Neural progenitor cell (in vitro differentiated cells): ENCODE measurements at regions not wholly inside any gene's neighbourhood (a gene's known extent, or its start where the extent isn't known, plus 50 kb on each side); places are given as distances from the start of the nearest gene placed in this dataset.
A peak's percentile ranks its signal among the peaks of the same experiment; 100 is the strongest.

ENCODE experiments used
- DNase-seq: peaks from one replicate; pipeline ENCODE4 v3.0.0-alpha.2; 2016; ENCODE audit warnings: low spot score
- H2AFZ ChIP-seq: fragments of 200-600 bp; sonication (generic); replicated peaks from 2 replicates; pipeline ENCODE4 v1.6.1; 2016; ENCODE audit warnings: antibody characterized with exemption
- H3F3A ChIP-seq: fragments of 200-600 bp; sonication (generic); 2 replicates; pipeline ENCODE4 v1.6.1; 2016; ENCODE audit warnings: antibody characterized with exemption, low read depth
- H3K27ac ChIP-seq: fragments of 200-600 bp; sonication (generic); 2 replicates; pipeline ENCODE4 v1.5.1; 2016; ENCODE audit warnings: mild to moderate bottlenecking
- H3K27me3 ChIP-seq: fragments of 200-600 bp; sonication (generic); 2 replicates; pipeline ENCODE4 v1.6.1; 2016; ENCODE audit warnings: mild to moderate bottlenecking, moderate library complexity
- H3K36me3 ChIP-seq: fragments of 200-600 bp; sonication (generic); 2 replicates; pipeline ENCODE4 v1.5.1; 2016
- H3K4me1 ChIP-seq: fragments of 200-600 bp; sonication (generic); 2 replicates; pipeline ENCODE4 v1.6.1; 2016; ENCODE audit warnings: mixed run types
- H3K4me2 ChIP-seq: fragments of 200-600 bp; sonication (generic); 2 replicates; pipeline ENCODE4 v1.6.1; 2016
- H3K4me3 ChIP-seq: fragments of 200-600 bp; sonication (generic); 2 replicates; pipeline ENCODE4 v1.5.1; 2016
- H3K79me2 ChIP-seq: fragments of 200-600 bp; sonication (generic); 2 replicates; pipeline ENCODE4 v1.6.1; 2016; ENCODE audit warnings: low read depth
- H3K9ac ChIP-seq: fragments of 200-600 bp; sonication (generic); 2 replicates; pipeline ENCODE4 v1.6.1; 2016
- H3K9me3 ChIP-seq: fragments of 200-600 bp; sonication (generic); 2 replicates; pipeline ENCODE4 v1.5.1; 2016; ENCODE audit warnings: low read depth
- H4K20me1 ChIP-seq: fragments of 200-600 bp; sonication (generic); 2 replicates; pipeline ENCODE4 v1.6.1; 2016; ENCODE audit warnings: low read depth
- H3K27ac Mint-ChIP-seq: 3 replicates; pipeline ENCODE4 v1.8.0; 2021; ENCODE audit warnings: mixed read lengths
- H3K27me3 Mint-ChIP-seq: 2 replicates; pipeline ENCODE4 v1.8.0; 2022; ENCODE audit warnings: low read depth, mild to moderate bottlenecking, inconsistent platforms, moderate library complexity, mixed read lengths; ENCODE audit not compliant: insufficient read depth
- H3K36me3 Mint-ChIP-seq: 3 replicates; pipeline ENCODE4 v1.8.0; 2021; ENCODE audit warnings: mixed read lengths
- H3K4me1 Mint-ChIP-seq: 3 replicates; pipeline ENCODE4 v1.8.0; 2021; ENCODE audit warnings: mixed read lengths
- H3K4me3 Mint-ChIP-seq: 3 replicates; pipeline ENCODE4 v1.8.0; 2021; ENCODE audit warnings: mild to moderate bottlenecking, moderate library complexity, mixed read lengths
- H3K9me3 Mint-ChIP-seq: 3 replicates; pipeline ENCODE4 v1.8.0; 2020; ENCODE audit warnings: mixed read lengths
- EZH2 ChIP-seq: fragments of 200-600 bp; sonication (generic); IDR thresholded peaks from 2 replicates; pipeline ENCODE4 v1.6.1; 2017; ENCODE audit warnings: antibody characterized with exemption, mild to moderate bottlenecking, moderate library complexity
- EZH2phosphoT487 ChIP-seq: fragments of 200-600 bp; sonication (generic); IDR thresholded peaks from 2 replicates; pipeline ENCODE4 v1.6.1; 2017; ENCODE audit warnings: antibody characterized with exemption
- TF ChIP-seq, protein P1 (sequence below): fragments of 200-600 bp; sonication (generic); IDR thresholded peaks from 2 replicates; pipeline ENCODE4 v1.5.1; 2017; ENCODE audit warnings: antibody characterized with exemption, mild to moderate bottlenecking

DNA sequence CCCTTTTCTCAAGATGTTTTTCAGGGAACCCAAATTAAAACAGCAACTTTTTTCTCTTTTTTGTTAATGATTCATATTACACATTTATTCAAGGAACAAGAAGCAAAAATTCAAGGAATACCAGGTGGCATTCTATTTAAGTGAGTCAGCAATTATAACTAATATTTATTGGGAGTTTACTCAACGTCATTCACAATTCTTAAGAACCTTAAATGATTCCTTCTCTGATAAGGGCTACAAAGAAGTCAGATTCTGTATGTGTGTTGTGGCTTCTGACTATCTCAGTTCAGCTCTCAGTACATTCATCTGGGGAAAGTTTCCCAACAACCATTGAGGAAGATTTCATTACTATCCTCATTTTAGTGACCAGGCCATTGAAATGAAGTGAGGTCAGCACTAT is 470.7 kb upstream of the AKR1E2 start:
- DNase-seq = no peak

DNA sequence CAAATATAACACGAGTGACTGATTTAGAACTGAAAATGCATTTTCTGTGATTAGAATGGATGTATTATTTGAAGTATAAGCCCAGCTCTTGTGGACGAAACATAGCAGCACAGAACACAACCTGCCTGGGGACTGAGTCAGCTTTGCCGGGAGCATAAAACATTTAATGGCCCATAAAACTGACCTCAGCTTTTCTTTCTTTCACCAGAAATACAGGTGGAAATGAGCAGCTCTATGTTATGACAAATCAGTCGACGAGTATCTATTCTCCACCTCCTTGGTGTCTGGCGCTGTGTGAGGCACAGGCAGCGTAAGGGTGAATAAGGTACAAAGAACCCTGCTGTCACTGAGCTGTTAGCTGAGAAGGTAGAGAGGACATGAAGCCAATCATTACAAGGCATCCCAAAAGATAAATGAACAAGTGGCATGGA is 471.6 kb upstream of the AKR1E2 start:
- Histone ChIP-seq H2AFZ (peak overlapping the region; percentile 55), H3K27me3 (no peaks in the 10 kb centered on the region)

More for the DNA sequence above, 470.7 kb upstream of the AKR1E2 start:
- no peaks in the 10 kb centered on the region for H3K36me3 Mint-ChIP-seq
- TF ChIP-seq EZH2phosphoT487 (no peak), EZH2 (no peak)
- TF ChIP-seq, protein P1, sequence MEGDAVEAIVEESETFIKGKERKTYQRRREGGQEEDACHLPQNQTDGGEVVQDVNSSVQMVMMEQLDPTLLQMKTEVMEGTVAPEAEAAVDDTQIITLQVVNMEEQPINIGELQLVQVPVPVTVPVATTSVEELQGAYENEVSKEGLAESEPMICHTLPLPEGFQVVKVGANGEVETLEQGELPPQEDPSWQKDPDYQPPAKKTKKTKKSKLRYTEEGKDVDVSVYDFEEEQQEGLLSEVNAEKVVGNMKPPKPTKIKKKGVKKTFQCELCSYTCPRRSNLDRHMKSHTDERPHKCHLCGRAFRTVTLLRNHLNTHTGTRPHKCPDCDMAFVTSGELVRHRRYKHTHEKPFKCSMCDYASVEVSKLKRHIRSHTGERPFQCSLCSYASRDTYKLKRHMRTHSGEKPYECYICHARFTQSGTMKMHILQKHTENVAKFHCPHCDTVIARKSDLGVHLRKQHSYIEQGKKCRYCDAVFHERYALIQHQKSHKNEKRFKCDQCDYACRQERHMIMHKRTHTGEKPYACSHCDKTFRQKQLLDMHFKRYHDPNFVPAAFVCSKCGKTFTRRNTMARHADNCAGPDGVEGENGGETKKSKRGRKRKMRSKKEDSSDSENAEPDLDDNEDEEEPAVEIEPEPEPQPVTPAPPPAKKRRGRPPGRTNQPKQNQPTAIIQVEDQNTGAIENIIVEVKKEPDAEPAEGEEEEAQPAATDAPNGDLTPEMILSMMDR = no peak
- Histone ChIP-seq H3K79me2 (no peaks in the 10 kb centered on the region), H3K27ac (no peak overlapping the region), H3K9me3 (no peaks in the 10 kb centered on the region), H3K36me3 (no peaks in the 10 kb centered on the region), H2AFZ (no peak overlapping the region), H3K27me3 (no peaks in the 10 kb centered on the region), H3F3A (no peaks in the 10 kb centered on the region), H3K9ac (no peak overlapping the region), H3K4me1 (peaks cover 23% of the 10 kb centered on the region), H3K4me3 (no peak overlapping the region), H3K4me2 (no peak overlapping the region), H4K20me1 (no peaks in the 10 kb centered on the region)
- H3K9me3 Mint-ChIP-seq = no peaks in the 10 kb centered on the region
- no peak overlapping the region for H3K27ac Mint-ChIP-seq
- H3K4me3 Mint-ChIP-seq = no peak overlapping the region
- H3K4me1 Mint-ChIP-seq = peaks cover 24% of the 10 kb centered on the region
- H3K27me3 Mint-ChIP-seq = no peaks in the 10 kb centered on the region

DNA sequence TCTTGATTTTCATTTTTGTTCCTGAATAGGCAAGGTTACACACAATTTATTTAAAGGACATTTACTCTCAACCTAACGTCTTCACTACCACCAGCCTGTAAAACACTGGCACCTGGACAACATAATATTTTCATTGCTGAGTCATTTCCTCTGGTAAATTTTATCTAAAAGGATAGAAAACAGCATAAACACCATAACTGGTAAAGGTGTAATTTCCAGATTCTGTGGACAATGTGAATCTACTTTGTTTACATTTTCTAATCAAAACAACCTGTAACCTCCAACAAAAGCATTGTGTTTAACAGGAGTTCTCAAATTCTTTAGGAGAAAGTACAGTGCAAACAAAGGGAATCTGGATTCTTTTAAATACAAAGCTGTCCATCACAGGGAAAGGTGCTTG is 472.0 kb upstream of the AKR1E2 start:
- H3K9me3 Mint-ChIP-seq = no peaks in the 10 kb centered on the region
- no peak for TF ChIP-seq EZH2phosphoT487
- TF ChIP-seq, protein P1 = no peak
- no peak for TF ChIP-seq EZH2
- no peaks in the 10 kb centered on the region for H3K36me3 Mint-ChIP-seq
- H3K27me3 Mint-ChIP-seq = no peaks in the 10 kb centered on the region
- H3K27ac Mint-ChIP-seq = no peak overlapping the region
- Histone ChIP-seq H3K36me3 (no peaks in the 10 kb centered on the region), H3K4me2 (no peak overlapping the region), H3K27ac (no peak overlapping the region), H3K9ac (no peak overlapping the region), H3K79me2 (no peaks in the 10 kb centered on the region), H3K27me3 (no peaks in the 10 kb centered on the region), H3K4me3 (no peak overlapping the region), H3F3A (no peaks in the 10 kb centered on the region), H3K9me3 (no peaks in the 10 kb centered on the region), H4K20me1 (no peaks in the 10 kb centered on the region), H2AFZ (peak overlapping the region; percentile 55), H3K4me1 (peaks cover 19% of the 10 kb centered on the region)
- no peak overlapping the region for H3K4me3 Mint-ChIP-seq
- peaks cover 23% of the 10 kb centered on the region for H3K4me1 Mint-ChIP-seq
- DNase-seq = no peak

More for the DNA sequence above, 471.6 kb upstream of the AKR1E2 start:
- no peak overlapping the region for H3K4me2 ChIP-seq
- H3F3A ChIP-seq = no peaks in the 10 kb centered on the region
- DNase-seq = no peak
- Mint-ChIP-seq H3K4me1 (peaks cover 24% of the 10 kb centered on the region), H3K27me3 (no peaks in the 10 kb centered on the region), H3K27ac (no peak overlapping the region), H3K9me3 (no peaks in the 10 kb centered on the region), H3K36me3 (no peaks in the 10 kb centered on the region), H3K4me3 (no peak overlapping the region)
- peaks cover 23% of the 10 kb centered on the region for H3K4me1 ChIP-seq
- no peak overlapping the region for H3K4me3 ChIP-seq
- TF ChIP-seq EZH2phosphoT487 (no peak), EZH2 (no peak)
- TF ChIP-seq, protein P1 = no peak
- no peaks in the 10 kb centered on the region for H4K20me1 ChIP-seq
- no peak overlapping the region for H3K9ac ChIP-seq
- H3K79me2 ChIP-seq = no peaks in the 10 kb centered on the region
- no peaks in the 10 kb centered on the region for H3K36me3 ChIP-seq
- H3K9me3 ChIP-seq = no peaks in the 10 kb centered on the region
- no peak overlapping the region for H3K27ac ChIP-seq
